K562 (cell line): ENCODE measurements at regions not wholly inside any gene's neighbourhood (a gene's known extent, or its start where the extent isn't known, plus 50 kb on each side); places are given as distances from the start of the nearest gene placed in this dataset.

Source experiments
- ATAC-seq: fragments of 200-7000 bp; cut with Tn5 transposase; 3 replicates; pipeline ENCODE4 v1.9.1; 2020; ENCODE audit warnings: moderate library complexity
- BruUV-seq: library from RNA; stranded (reverse); fragments of 400-500 nt; replicated peaks from 2 replicates; lab custom pipeline; 2021; lab: Mats Ljungman, UMichigan
- CTCF ChIA-PET: fragments of 300-600 bp; formaldehyde crosslinking; extraction: SDS; loops from one replicate; lab custom pipeline; 2021; ENCODE audit warnings: low intra/inter-chr PET ratio; lab: Yijun Ruan, JAX
- POLR2A ChIA-PET: fragments of 300-600, 350-650 bp; sonication (Branson Sonifier 250); formaldehyde crosslinking; extraction: SDS; loops from one replicate; lab custom pipeline; 2021; ENCODE audit warnings: antibody characterized with exemption, inconsistent platforms; lab: Yijun Ruan, JAX
- DNase-seq, 4 experiments: peaks; one replicate each; pipeline versions ENCODE4 v3.0.0 to v3.0.0-alpha.2; 2011 to 2018; ENCODE audit warnings: low spot score in 3 of 4, mixed read lengths in 3 of 4; ENCODE audit errors: extremely low read depth in 1 of 4
- FAIRE-seq: peaks from 2 replicates; lab custom pipeline; 2011; peaks lifted over from hg19 to GRCh38; lab: Jason Lieb, UNC
- H2AFZ ChIP-seq: 2 replicates; pipeline ENCODE4 v1.6.0; 2011; ENCODE audit warnings: low read depth, low read length, control low read depth, inconsistent platforms
- H3K27ac ChIP-seq: fragments of 200-600 bp; 3 replicates; pipeline ENCODE4 v1.8.0; 2011; ENCODE audit warnings: low read depth, mild to moderate bottlenecking, control low read depth, inconsistent platforms, low read length, moderate library complexity, mixed read lengths; ENCODE audit errors: extremely low read depth
- H3K27me3 ChIP-seq, 2 experiments: fragments of 300-600 bp in 1 of 2; 2 replicates in 1 of 2; 3 replicates in 1 of 2; pipeline versions ENCODE4 v1.6.0 to v1.8.0; 2011; ENCODE audit warnings: inconsistent platforms in 2 of 2, low read length in 2 of 2, mild to moderate bottlenecking in 1 of 2, mixed read lengths in 1 of 2, moderate library complexity in 1 of 2; ENCODE audit not compliant: control insufficient read depth in 2 of 2, insufficient read depth in 2 of 2
- H3K36me3 ChIP-seq: fragments of 300-600 bp; 3 replicates; pipeline ENCODE4 v1.8.0; 2011; ENCODE audit warnings: mild to moderate bottlenecking, low read length, inconsistent platforms; ENCODE audit not compliant: control insufficient read depth, insufficient read depth
- H3K4me1 ChIP-seq, 2 experiments: fragments of 200-600 bp in 1 of 2; replicated peaks in 1 of 2; 2 replicates in 1 of 2; 3 replicates in 1 of 2; pipeline versions ENCODE4 v1.5.1 to v1.8.0; 2011; ENCODE audit warnings: inconsistent platforms in 2 of 2, low read length in 2 of 2, mild to moderate bottlenecking in 1 of 2, mixed read lengths in 1 of 2, moderate library complexity in 1 of 2; ENCODE audit not compliant: control insufficient read depth in 2 of 2, insufficient read depth in 2 of 2
- H3K4me2 ChIP-seq: 2 replicates; pipeline ENCODE4 v1.6.1; 2011; ENCODE audit warnings: low read length, control low read depth, inconsistent platforms, mixed read lengths; ENCODE audit not compliant: insufficient read depth
- H3K4me3 ChIP-seq: fragments of 200-600 bp; sonication (generic), shearing (Covaris generic); 2 replicates; pipeline ENCODE4 v1.5.1; 2016; ENCODE audit warnings: control low read depth, inconsistent platforms
- H3K79me2 ChIP-seq: fragments of 200-600 bp; 3 replicates; pipeline ENCODE4 v1.8.0; 2011; ENCODE audit warnings: low read length, inconsistent platforms; ENCODE audit not compliant: control insufficient read depth, insufficient read depth
- H3K9ac ChIP-seq, 2 experiments: 2 replicates each; pipeline versions ENCODE4 v1.6.0 to v1.6.1; 2011; ENCODE audit warnings: low read depth in 2 of 2, low read length in 2 of 2, control low read depth in 1 of 2, inconsistent platforms in 1 of 2, mild to moderate bottlenecking in 1 of 2, mixed read lengths in 1 of 2; ENCODE audit not compliant: insufficient read depth in 1 of 2
- H3K9me1 ChIP-seq: one replicate; pipeline ENCODE4 v1.6.0; 2011; ENCODE audit warnings: inconsistent platforms, mild to moderate bottlenecking, low read length, moderate library complexity; ENCODE audit not compliant: control insufficient read depth, insufficient read depth
- H3K9me3 ChIP-seq: replicated peaks from 2 replicates; pipeline ENCODE4 v1.5.1; 2011; ENCODE audit warnings: low read depth, low read length, inconsistent platforms; ENCODE audit not compliant: control insufficient read depth, insufficient read depth
- H4K20me1 ChIP-seq: replicated peaks from 2 replicates; pipeline ENCODE4 v1.6.1; 2011; ENCODE audit warnings: low read length, inconsistent platforms, mixed read lengths; ENCODE audit not compliant: control insufficient read depth, insufficient read depth
- BCL6 ChIP-seq: fragments of 250-450 bp; sonication (Bioruptor Pico); IDR thresholded peaks from 2 replicates; pipeline ENCODE4 v1.4.0; 2020
- BRD9 ChIP-seq: fragments of 450-650 bp; IDR thresholded peaks from 2 replicates; pipeline ENCODE4 v1.6.1; 2018; ENCODE audit warnings: low read depth; ENCODE audit not compliant: partially characterized antibody
- CAMTA2 ChIP-seq: fragments of 250-450 bp; sonication (Bioruptor Pico); conservative IDR thresholded peaks from 2 replicates; pipeline ENCODE4 v1.5.1; 2022
- CREM ChIP-seq: IDR thresholded peaks from 2 replicates; pipeline ENCODE4 v1.6.1; 2014; ENCODE audit warnings: antibody characterized with exemption, low read depth
- HNRNPUL1 ChIP-seq: fragments of 200-400 bp; formaldehyde crosslinking; IDR thresholded peaks from 2 replicates; pipeline ENCODE4 v1.6.1; 2017; ENCODE audit warnings: low read length
- MCM7 ChIP-seq, 2 experiments: fragments of 450-650 bp; IDR thresholded peaks; 2 replicates each; pipeline ENCODE4 v1.6.1; 2016 to 2018
- ZNF253 ChIP-seq: fragments of 250-450 bp; sonication (Bioruptor Pico); conservative IDR thresholded peaks from 2 replicates; pipeline ENCODE4 v1.6.1; 2021; ENCODE audit warnings: mild to moderate bottlenecking
- ZNF316 ChIP-seq: fragments of 450-650 bp; IDR thresholded peaks from 2 replicates; pipeline ENCODE4 v1.6.1; 2016
- ZNF444 ChIP-seq: fragments of 250-450 bp; sonication (Bioruptor Pico); IDR thresholded peaks from 2 replicates; pipeline ENCODE4 v1.4.0; 2020; ENCODE audit warnings: mild to moderate bottlenecking, moderate library complexity
- WGBS: fragments of 100-300 bp; shearing (Covaris generic); methylation state at CpG from one replicate; pipeline ENCODE4 v1.1.6; 2016; ENCODE audit warnings: low coverage, mixed read lengths; ENCODE audit not compliant: insufficient coverage; ENCODE audit errors: missing lambda C conversion rate; 5-methylcytosine and 5-hydroxymethylcytosine counted together
- in situ Hi-C: fragments of 300-500 bp; cut with MboI; formaldehyde crosslinking; loops from 4 replicates; pipeline ENCODE4 v1.15.0; 2018; ENCODE audit warnings: inconsistent platforms, mixed read lengths
- intact Hi-C: fragments of 100-400 bp; cut with micrococcal nuclease; formaldehyde crosslinking; loops from 2 replicates; pipeline ENCODE4 v1.14.2; 2022
- TF ChIP-seq, protein P1 (sequence below): IDR thresholded peaks from 2 replicates; pipeline ENCODE4 v1.6.1; 2012; ENCODE audit warnings: low read depth, low read length, improper control_type of control experiment, borderline replicate concordance
- TF ChIP-seq, protein P2 (sequence below): IDR thresholded peaks from 2 replicates; pipeline ENCODE4 v1.6.1; 2014; ENCODE audit warnings: antibody characterized with exemption
- TF ChIP-seq, protein P3 (sequence below): sonication (generic); formaldehyde crosslinking; IDR thresholded peaks from 2 replicates; pipeline ENCODE4 v1.8.0; 2023; ENCODE audit warnings: missing genetic modification reagents, mild to moderate bottlenecking, borderline replicate concordance
- TF ChIP-seq, protein P4 (sequence below): sonication (generic); formaldehyde crosslinking; IDR thresholded peaks from 2 replicates; pipeline ENCODE4 v1.8.1; 2023; ENCODE audit warnings: mild to moderate bottlenecking, missing genetic modification reagents

- CTCF ChIA-PET, result no interaction called here
- Histone ChIP-seq H3K9me3 (no peaks in the 10 kb centered on the region), H3K4me2 (no peak overlapping the region), H3K27ac (no peak overlapping the region), H3K9ac (no peak overlapping the region), H3K4me3 (no peak overlapping the region), H3K27me3 (peaks cover 35 to 64% of the 10 kb centered on the region in 2 experiments; a peak in 4 of 5 replicates), H3K4me1 (peaks cover 0 to 4% of the 10 kb centered on the region in 2 experiments; a peak in 1 of 5 replicates), H3K79me2 (no peaks in the 10 kb centered on the region), H2AFZ (no peak overlapping the region), H3K36me3 (no peaks in the 10 kb centered on the region), H4K20me1 (peaks cover 20% of the 10 kb centered on the region; the same call in 1 of the 2 replicates), H3K9me1 (no peaks in the 10 kb centered on the region)
- FAIRE-seq, result no peak
- POLR2A ChIA-PET, result no interaction called here
- 1% methylated on average over 17 of the region's 17 CpGs for WGBS
- BruUV-seq, result no TSS peak
- no peak for ATAC-seq
- in situ Hi-C loops, result no loop called here
- no peak for DNase-seq
- intact Hi-C loops, result loop anchor here (10.0 kb wide), 1 partner anchor 685 kb away; no protein-coding TSS in a partner anchor
- TF ChIP-seq ZNF316, result no peak
- TF ChIP-seq CREM, result no peak
- TF ChIP-seq, protein P1, sequence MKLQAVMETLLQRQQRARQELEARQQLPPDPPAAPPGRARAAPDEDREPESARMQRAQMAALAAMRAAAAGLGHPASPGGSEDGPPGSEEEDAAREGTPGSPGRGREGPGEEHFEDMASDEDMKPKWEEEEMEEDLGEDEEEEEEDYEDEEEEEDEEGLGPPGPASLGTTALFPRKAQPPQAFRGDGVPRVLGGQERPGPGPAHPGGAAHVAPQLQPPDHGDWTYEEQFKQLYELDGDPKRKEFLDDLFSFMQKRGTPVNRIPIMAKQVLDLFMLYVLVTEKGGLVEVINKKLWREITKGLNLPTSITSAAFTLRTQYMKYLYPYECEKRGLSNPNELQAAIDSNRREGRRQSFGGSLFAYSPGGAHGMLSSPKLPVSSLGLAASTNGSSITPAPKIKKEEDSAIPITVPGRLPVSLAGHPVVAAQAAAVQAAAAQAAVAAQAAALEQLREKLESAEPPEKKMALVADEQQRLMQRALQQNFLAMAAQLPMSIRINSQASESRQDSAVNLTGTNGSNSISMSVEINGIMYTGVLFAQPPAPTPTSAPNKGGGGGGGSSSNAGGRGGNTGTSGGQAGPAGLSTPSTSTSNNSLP, result no peak
- TF ChIP-seq BCL6 (CRISPR knock-in tag), result no peak
- TF ChIP-seq, protein P2, sequence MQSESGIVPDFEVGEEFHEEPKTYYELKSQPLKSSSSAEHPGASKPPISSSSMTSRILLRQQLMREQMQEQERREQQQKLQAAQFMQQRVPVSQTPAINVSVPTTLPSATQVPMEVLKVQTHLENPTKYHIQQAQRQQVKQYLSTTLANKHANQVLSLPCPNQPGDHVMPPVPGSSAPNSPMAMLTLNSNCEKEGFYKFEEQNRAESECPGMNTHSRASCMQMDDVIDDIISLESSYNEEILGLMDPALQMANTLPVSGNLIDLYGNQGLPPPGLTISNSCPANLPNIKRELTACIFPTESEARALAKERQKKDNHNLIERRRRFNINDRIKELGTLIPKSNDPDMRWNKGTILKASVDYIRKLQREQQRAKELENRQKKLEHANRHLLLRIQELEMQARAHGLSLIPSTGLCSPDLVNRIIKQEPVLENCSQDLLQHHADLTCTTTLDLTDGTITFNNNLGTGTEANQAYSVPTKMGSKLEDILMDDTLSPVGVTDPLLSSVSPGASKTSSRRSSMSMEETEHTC, result no peak
- TF ChIP-seq ZNF444 (CRISPR knock-in tag), result no peak
- TF ChIP-seq, protein P3, sequence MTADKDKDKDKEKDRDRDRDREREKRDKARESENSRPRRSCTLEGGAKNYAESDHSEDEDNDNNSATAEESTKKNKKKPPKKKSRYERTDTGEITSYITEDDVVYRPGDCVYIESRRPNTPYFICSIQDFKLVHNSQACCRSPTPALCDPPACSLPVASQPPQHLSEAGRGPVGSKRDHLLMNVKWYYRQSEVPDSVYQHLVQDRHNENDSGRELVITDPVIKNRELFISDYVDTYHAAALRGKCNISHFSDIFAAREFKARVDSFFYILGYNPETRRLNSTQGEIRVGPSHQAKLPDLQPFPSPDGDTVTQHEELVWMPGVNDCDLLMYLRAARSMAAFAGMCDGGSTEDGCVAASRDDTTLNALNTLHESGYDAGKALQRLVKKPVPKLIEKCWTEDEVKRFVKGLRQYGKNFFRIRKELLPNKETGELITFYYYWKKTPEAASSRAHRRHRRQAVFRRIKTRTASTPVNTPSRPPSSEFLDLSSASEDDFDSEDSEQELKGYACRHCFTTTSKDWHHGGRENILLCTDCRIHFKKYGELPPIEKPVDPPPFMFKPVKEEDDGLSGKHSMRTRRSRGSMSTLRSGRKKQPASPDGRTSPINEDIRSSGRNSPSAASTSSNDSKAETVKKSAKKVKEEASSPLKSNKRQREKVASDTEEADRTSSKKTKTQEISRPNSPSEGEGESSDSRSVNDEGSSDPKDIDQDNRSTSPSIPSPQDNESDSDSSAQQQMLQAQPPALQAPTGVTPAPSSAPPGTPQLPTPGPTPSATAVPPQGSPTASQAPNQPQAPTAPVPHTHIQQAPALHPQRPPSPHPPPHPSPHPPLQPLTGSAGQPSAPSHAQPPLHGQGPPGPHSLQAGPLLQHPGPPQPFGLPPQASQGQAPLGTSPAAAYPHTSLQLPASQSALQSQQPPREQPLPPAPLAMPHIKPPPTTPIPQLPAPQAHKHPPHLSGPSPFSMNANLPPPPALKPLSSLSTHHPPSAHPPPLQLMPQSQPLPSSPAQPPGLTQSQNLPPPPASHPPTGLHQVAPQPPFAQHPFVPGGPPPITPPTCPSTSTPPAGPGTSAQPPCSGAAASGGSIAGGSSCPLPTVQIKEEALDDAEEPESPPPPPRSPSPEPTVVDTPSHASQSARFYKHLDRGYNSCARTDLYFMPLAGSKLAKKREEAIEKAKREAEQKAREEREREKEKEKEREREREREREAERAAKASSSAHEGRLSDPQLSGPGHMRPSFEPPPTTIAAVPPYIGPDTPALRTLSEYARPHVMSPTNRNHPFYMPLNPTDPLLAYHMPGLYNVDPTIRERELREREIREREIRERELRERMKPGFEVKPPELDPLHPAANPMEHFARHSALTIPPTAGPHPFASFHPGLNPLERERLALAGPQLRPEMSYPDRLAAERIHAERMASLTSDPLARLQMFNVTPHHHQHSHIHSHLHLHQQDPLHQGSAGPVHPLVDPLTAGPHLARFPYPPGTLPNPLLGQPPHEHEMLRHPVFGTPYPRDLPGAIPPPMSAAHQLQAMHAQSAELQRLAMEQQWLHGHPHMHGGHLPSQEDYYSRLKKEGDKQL (CRISPR knock-in tag), result no peak
- no peak for TF ChIP-seq HNRNPUL1
- no peak for TF ChIP-seq CAMTA2
- TF ChIP-seq, protein P4, sequence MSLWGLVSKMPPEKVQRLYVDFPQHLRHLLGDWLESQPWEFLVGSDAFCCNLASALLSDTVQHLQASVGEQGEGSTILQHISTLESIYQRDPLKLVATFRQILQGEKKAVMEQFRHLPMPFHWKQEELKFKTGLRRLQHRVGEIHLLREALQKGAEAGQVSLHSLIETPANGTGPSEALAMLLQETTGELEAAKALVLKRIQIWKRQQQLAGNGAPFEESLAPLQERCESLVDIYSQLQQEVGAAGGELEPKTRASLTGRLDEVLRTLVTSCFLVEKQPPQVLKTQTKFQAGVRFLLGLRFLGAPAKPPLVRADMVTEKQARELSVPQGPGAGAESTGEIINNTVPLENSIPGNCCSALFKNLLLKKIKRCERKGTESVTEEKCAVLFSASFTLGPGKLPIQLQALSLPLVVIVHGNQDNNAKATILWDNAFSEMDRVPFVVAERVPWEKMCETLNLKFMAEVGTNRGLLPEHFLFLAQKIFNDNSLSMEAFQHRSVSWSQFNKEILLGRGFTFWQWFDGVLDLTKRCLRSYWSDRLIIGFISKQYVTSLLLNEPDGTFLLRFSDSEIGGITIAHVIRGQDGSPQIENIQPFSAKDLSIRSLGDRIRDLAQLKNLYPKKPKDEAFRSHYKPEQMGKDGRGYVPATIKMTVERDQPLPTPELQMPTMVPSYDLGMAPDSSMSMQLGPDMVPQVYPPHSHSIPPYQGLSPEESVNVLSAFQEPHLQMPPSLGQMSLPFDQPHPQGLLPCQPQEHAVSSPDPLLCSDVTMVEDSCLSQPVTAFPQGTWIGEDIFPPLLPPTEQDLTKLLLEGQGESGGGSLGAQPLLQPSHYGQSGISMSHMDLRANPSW (CRISPR knock-in tag), result no peak
- no peak for TF ChIP-seq ZNF253 (CRISPR knock-in tag)
- TF ChIP-seq MCM7 (IDR thresholded peaks at IDR 0.05), result no peak
- no peak for TF ChIP-seq BRD9
These were observed 373.4 kb downstream of the THBS2 start for GRCh38 chr6:168880271-168880670.
